Breast epithelium (tissue), 3 donors: ENCODE measurements at regions not wholly inside any gene's neighbourhood (a gene's known extent, or its start where the extent isn't known, plus 50 kb on each side); places are given as distances from the start of the nearest gene placed in this dataset.
"Not testable (repeated sequence)": the region's sequence is repeated elsewhere in the genome, so short reads cannot be mapped to it uniquely, and the experiment has no call there.

Source experiments
- POLR2A ChIP-seq: fragments of 450-650 bp; IDR thresholded peaks from one replicate; pipeline ENCODE4 v1.6.1; 2016; ENCODE audit warnings: antibody characterized with exemption, mild to moderate bottlenecking, moderate library complexity
- POLR2AphosphoS5 ChIP-seq, 3 donors: sonication (generic); formaldehyde crosslinking; IDR thresholded peaks; one replicate each; pipeline ENCODE4 v1.6.1; 2017; ENCODE audit warnings: antibody characterized with exemption in 3 of 3
- TF ChIP-seq, protein P1 (sequence below), 3 donors: fragments of 450-650 bp; IDR thresholded peaks; one replicate each; pipeline ENCODE4 v1.5.1; 2016 to 2017; ENCODE audit warnings: antibody characterized with exemption in 3 of 3, mild to moderate bottlenecking in 3 of 3, moderate library complexity in 3 of 3

GRCh38 chr5:152026328-152027024, 101.8 kb upstream of the GLRA1 start:
- TF ChIP-seq, protein P1, sequence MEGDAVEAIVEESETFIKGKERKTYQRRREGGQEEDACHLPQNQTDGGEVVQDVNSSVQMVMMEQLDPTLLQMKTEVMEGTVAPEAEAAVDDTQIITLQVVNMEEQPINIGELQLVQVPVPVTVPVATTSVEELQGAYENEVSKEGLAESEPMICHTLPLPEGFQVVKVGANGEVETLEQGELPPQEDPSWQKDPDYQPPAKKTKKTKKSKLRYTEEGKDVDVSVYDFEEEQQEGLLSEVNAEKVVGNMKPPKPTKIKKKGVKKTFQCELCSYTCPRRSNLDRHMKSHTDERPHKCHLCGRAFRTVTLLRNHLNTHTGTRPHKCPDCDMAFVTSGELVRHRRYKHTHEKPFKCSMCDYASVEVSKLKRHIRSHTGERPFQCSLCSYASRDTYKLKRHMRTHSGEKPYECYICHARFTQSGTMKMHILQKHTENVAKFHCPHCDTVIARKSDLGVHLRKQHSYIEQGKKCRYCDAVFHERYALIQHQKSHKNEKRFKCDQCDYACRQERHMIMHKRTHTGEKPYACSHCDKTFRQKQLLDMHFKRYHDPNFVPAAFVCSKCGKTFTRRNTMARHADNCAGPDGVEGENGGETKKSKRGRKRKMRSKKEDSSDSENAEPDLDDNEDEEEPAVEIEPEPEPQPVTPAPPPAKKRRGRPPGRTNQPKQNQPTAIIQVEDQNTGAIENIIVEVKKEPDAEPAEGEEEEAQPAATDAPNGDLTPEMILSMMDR (IDR thresholded peaks at IDR 0.05) = not testable (repeated sequence)
- TF ChIP-seq POLR2A; POLR2AphosphoS5 (IDR thresholded peaks at IDR 0.05): not testable (repeated sequence)
